Heart left ventricle (tissue), 13 donors: ENCODE measurements at regions not wholly inside any gene's neighbourhood (a gene's known extent, or its start where the extent isn't known, plus 50 kb on each side); places are given as distances from the start of the nearest gene placed in this dataset.

Experiments
- CTCF ChIP-seq, 12 donors: fragments of 200-600 bp; sonication (generic) in 4 of 12; IDR thresholded peaks; one replicate each; pipeline versions ENCODE4 v1.5.0 to v1.8.0; 2018 to 2022; ENCODE audit warnings: antibody characterized with exemption in 12 of 12, mild to moderate bottlenecking in 5 of 12
- POLR2A ChIP-seq, 2 donors: fragments of 450-650 bp; IDR thresholded peaks; one replicate each; pipeline ENCODE4 v1.6.1; 2017; ENCODE audit warnings: antibody characterized with exemption in 2 of 2, mild to moderate bottlenecking in 2 of 2, moderate library complexity in 2 of 2
- donor health status: ischemic (EF 13 %, LVEDD 7.1; RV severe dilation, severe dysfunction).
- donor health status: DM: no; HTN: yes; CAD: no.
- donor health status: DM: no; HTN: no; CAD: no.
- donor health status: ischemic (EF 25% LVEDD 6.9; RV normal size, moderate dysfunction).
- donor health status: ischemic (EF 25% LVEDD 5.7; RV mildly dilated, moderate dysfunction).
- donor health status: ischemic (EF 35%, LVEDD 5.7; RV mildly dilated, moderate dysfunction).
- donor health status: nonischemic (EF 11% LVEDD 7.7; RV severe dilation, severe dysfunction).
- donor health status: DM: yes; HTN: yes; CAD: no.
- donor health status: PGD.
- donor health status: ischemic (EF 29% LVEDD 5.4; RV normal size, mild dysfunction).
- donor health status: nonischemic (EF 23%, LVEDD 6.1; RV moderate dilation, normal function).

GRCh38 chr1:34412598-34413370 lies 236.1 kb downstream of the C1orf94 start:
- TF ChIP-seq CTCF (IDR thresholded peaks at IDR 0.05) = no peak
- TF ChIP-seq POLR2A (IDR thresholded peaks at IDR 0.05) = no peak
